ENCODE measurements at regions not wholly inside any gene's neighbourhood (a gene's known extent, or its start where the extent isn't known, plus 50 kb on each side); places are given as distances from the start of the nearest gene placed in this dataset.
A peak's percentile ranks its signal among the peaks of the same experiment; 100 is the strongest.

DNA sequence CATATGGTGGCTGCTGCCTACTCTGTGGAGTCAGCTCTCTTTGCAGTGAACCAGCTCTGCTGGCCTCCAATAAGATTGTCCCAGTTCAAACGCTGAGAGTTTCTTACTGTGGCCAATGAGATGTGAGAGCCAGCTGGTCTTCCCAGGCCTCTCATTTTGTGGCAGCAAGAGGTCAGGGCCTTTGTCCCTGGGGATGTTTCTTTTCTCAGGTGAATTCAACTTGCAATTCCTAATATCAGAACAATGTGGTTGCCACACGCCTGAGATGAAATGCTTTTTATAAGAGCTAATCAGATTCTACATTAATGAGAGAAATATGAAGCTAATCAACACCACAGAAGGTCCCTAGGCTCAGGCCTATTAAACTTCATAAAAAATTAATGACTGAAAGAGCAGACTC lies 660.1 kb upstream of the CAMK1G start:
- peak; percentile 29 for DNase-seq

DNA sequence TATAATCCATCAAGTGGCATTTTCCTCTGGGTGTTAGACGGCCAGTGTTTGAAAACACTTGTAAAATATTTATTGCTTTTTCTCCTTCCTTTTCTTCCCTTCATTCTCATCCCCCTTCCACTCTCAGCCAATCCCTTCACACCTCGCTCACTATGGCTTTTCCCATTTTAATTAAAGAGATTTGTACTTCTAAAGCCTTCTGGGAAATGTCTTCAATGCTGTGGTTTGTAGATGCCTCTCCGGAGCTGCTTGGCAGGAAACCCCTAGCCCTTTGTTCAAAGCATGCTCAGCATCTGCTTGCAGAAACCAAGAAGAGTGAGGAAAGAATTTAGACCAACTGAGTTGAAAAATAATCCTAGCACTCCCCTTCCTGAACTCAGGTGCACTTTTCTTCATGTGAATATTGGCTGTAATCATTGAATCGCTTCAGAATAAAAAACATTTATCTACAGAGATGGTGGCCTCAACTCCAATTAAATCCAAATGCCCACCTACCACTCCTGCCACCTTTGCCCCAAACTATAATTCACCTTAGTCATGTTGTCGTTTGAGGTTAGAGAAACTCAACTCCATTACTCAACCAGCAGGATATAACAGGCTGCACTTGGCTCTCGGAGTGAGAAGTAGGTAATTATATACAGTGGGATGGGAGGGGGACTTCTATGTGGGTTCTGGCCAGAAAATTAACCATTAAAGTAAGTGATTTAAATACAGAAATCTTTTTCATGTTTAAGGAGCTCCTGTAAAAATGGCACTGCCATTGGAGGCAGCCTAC lies 659.4 kb upstream of the CAMK1G start:
- no peak for DNase-seq

DNA sequence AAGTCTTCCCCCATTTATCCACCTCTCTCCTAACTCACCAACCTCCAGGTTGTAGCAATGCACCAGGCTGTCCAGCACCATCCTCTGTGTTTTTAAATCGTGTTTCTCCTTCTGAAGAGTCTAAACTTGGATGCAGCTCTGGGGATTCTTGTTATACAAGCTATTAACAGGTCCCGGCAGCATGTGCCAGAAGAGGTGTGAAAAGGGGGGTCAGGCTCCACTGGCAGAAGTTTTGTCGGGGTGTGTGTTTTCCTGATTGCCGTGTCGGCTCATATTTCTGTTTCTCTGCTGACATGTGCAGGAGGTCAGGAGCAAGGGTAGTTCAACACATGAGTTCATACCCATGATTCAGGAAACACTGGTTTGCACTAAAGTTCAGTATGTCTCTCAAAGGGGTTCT lies 658.6 kb upstream of the CAMK1G start:
- no peak for DNase-seq

DNA sequence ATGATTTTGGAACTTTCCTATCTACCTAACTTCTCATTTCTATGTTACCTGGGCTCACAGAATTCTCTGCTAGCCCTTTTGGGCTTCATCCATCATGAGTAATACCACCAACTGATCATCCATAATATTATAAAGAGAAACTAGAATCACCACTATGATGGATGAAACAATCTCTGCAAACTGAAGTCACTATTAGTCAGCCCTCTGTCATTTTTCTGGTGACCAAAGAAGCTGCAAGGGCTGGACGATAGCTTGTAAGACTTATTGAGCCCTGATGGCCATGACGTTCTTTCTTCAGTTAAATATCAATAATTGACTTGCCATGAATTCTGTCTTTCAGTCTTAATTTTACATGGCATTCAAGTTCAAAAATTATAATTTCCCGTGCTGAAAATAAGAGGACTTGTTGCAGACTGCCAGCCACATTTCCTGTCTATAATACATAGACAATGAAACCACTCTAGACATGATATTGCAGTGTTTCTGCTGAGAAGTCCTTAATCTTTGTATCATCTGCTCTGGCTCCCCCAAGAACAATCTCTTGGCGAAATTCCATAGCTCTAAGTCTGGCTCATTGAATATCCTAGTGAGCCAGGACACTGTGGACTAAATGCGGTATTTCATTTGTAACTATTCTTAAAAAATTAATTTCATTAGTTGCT lies 655.0 kb upstream of the CAMK1G start:
- DNase-seq: no peak

DNA sequence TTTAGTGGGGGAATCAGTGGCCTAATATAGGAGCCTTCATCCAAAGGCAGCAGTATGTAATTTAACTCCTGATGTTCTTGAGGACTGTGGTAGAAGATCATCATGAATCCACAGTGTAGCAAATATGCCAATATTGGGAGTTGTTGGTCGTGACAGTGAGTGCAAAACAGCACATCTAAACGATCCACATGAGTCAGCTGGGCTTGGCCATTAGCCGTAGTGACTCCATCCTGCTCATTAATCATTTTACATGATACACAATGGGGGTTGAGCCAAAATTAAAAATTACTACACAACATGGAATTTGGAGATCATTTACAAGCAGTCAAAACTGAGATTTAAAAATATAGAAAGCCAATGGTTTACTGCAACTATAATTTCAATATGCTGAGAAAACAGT lies 653.9 kb upstream of the CAMK1G start:
- DNase-seq: peak; percentile 87

DNA sequence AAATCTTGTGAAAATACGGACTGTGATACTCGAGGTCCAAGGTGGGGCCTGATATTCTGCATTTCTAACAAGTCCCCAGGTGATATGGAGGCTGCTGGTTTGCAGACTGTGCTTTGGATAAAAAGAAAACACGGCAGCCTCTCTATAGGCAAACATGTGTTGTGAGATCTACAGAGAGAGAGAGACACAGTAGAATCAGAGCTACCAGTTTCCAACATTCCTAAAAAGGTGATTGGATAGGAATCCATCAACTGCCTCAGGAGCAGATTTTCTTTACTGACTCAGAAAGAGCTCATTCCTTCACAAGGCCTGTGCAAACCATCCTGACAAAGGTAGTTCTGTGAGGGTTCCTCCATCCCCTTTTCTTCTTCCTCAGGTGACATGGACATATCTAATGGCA lies 651.6 kb upstream of the CAMK1G start:
- no peak for DNase-seq

DNA sequence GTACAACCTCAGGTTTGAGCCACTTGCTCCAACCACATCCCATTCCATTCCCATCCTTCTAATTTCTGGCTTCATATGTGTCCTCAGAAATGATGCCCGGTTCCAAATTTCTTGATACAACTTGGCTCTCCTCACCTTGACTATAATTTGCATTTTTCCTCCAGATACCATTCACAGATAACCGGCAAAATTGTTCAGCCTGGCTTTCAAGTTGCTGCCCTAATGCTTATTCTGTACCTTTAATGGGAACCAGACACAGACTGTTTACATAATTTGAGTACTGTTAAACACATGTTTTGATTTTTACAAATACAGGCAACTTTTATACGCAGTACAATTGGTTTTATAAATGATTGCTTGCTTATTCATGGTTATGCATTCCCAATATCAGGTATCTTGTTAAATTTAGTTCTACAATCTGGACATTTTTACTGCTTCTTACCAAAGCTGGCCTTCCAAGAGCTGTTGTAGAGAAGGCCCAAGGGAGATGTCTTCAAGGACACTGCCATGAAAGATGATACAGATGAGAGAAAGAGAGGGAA lies 649.5 kb upstream of the CAMK1G start:
- DNase-seq: no peak

DNA sequence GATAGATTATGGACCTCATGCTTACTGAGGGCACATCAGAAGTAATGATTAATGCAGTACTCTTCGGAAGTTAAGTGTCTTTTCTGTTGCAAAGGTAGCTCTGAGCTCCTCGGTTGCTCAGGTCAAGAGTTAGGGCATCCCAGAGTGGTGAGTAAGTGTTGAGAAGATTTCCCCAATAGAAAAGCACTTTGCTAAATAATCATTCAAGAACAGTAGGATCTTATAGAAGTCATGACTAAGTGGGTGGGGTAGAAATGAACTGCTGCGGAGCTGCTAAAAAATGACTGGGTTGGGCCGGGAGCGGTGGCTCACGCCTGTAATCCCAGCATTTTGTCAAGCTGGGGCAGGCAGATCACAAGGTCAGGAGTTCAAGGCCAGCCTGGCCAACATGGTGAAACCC lies 648.6 kb upstream of the CAMK1G start:
- DNase-seq: no peak

DNA sequence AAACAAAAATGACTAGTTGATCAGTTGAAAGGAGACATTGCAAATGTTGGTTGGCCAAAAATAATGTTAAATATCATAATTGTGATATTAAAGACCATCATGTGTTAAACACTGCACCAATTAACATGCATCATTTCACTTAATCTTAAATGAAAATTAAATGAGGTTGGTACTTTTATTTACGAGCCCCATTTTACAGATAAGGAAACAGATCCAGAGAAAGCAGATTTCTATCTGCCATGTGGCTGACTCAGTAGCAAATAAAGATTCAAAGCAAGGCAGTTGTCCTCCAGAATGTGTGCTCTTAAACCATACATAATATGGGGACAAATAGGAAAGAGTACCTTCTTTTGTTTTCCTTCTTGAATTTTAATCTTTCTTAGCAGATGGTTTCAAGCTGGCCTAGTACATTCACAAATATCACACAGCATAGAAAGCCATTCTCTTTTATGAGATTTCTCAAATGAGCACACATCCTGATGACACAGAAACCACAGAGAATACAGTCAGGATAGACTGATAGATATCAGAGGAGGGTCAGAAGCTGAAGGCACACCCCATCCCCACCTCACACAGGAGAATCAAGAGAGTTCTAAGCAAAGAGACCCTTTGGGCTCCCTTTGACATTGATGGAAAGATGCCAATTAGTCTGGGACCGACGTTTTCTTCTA lies 647.9 kb upstream of the CAMK1G start:
- no peak for DNase-seq

DNA sequence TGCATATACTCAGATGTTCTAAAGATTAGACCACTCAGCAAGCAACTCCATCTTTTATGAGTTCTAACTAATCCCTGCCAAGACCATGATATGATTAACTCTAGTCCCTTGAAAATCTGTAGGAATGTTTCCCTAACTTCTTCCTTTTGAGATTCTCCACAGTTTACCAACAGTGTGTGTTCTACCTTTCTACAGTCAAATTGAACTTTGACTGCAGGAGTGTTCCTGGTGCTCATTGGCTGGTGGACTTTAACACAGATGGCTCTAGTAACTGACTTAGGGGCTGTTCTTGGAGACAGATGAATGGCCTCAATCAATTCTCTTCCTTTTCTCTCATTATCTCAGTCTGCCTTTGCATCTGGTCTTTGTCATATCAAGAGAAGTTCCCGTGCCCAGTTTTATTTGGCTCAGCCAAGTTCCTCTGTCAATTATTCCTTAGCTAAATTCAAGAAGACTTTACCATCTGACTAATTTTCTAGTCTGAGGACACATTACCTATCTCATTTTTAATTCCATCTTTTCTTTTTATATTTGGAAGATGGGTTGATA lies 643.9 kb upstream of the CAMK1G start:
- no peak for DNase-seq

DNA sequence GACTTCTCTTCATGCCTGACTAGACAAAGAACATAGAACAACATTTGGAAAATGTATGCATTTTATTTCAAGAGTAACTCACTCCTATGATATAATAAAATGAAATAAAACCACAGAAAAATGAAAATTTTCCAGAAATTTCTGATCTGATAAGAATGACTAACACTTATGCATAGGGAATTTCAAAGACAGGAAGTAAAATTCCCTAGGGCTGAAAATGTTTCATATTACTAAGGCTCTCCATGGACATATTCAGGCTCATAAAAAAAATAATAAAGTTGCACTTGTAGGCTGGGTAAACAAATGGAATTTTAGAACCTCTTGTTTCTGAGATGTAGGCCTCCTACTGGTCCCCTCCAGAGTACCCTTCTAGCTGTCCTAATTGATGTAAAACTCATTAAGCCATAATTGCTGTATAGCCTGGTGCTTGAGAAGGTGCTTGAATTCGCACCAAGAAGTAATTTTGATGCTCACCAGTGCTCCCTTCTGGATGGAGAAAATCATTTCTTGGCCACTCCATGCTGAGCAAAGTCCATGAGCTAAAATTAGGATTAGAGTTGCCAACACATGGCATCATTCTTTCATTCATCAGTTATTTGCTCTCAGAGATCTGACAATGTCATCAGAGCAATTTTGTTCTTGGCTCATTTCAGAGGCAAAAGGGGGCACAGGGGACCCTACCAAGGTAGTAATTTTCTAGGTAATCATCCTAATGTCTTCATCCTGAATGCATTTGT lies 641.0 kb upstream of the CAMK1G start:
- DNase-seq: peak; percentile 49

DNA sequence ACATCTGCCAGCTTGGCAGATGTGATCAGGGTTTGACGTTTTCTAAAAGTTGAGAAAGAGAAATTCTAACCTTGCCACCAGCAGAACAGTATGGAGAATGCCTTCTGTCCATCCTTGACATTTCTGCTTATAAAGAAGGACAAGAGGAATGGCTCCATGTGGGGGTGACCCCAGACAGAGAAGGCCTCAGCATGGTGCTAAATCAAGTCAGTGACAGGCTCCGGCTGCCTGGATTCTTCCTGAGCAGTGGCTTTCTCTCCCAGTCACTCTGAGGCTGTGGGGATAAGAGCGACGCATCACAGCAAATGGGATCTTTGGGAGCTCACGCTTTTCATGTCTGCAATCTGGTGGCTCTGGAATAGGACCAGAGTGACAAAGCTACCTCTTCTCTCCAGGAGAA lies 640.2 kb upstream of the CAMK1G start:
- DNase-seq: no peak

DNA sequence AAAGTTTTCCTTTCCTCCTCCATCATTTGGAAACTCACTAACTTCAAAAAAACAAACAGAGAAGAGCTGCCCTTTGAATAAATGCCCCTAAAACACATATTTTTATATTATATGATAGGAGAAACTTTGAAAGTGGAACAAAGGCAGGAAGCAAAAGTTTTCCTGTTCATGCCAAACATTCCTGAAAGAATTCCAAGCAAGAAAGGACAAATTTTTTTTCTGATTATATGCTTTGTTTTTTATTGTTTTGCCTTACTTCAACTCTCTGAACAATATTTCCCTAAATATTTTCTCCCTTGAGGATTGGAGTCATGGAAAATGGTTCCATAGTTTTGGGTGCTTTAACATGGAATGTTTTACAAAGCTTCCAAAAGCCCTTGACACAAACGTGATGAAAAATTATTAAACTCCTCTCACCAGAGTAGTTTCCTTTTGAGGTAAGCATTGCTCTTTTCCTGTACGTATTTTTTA lies 638.5 kb upstream of the CAMK1G start:
- no peak for DNase-seq

DNA sequence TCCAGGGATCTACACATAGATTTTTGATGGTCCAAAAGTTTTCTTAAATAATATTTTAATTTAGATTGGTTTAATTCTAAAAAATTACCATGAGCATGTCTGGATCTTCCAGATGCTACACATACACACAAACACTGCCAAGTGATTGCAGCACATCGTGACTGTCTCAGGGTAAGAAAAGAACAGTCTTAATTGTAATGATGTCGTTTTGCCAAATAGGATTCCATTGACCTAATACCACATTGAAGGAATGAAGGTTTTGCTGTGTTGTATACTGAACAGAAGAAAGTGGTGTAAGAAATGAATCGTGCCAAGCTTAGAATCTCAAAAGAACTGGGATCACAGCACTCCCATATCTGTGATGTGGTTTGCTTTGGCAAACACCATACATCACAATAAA lies 633.3 kb upstream of the CAMK1G start:
- DNase-seq: no peak

DNA sequence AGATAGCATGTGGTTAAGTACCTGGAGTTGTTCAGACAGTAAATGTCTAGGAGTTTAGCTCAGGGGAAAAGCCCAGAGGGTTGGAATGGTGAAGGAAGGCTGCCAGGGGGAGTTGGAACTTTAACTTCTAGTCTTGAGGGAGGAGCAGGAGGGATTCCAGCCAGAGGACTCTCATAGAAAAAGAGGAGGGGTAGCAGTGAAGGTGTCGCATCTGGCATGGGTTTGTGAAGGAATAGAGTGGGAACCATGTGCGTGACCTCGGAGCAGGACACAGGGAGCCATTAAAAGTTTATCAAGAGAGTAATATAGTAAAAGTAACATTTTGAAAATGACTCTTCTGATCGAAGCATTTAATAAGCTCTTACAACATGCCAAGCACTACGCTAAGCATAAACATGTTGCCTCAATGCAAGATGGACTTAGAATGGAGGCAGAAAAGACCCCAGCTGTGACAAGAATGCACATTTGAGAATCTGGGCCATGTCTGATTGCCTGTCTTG lies 632.4 kb upstream of the CAMK1G start:
- no peak for DNase-seq

DNA sequence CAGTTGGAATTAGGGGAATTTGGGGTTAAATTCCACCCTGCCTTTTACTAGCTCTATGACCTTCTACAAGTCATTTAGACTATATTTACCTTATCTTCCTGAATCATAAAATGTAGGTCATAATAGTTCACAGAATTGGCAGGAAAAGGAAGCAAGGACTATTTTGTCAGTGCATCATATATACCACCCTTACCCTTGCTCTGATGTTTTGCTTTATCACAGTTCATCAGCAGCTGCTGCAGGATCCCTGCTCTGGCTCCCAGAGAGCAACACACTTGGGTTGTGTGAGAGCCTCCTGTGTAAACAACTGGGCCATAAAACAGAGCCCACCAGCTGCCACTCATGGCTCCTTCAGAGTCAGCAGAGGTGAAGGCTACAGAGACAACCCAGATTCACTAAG lies 631.6 kb upstream of the CAMK1G start:
- DNase-seq: no peak

DNA sequence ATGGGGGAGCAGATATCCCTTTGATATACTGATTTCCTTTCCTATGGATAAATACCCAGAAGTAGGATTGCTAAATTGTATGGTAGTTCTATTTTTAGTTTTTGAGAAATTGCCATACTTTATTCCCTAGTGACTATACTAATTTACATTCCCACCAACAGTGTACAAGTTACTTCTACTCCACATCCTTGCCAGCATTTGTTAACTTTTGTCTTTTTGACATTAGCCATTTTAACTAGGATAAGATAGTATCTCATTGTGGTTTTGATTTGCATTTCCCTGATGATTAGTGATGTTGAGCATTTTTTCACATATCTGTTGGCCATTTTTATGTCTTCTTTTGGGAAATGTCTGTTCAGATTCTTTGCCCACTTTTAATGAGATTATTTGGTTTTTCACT lies 620.6 kb upstream of the CAMK1G start:
- DNase-seq: peak; percentile 27

DNA sequence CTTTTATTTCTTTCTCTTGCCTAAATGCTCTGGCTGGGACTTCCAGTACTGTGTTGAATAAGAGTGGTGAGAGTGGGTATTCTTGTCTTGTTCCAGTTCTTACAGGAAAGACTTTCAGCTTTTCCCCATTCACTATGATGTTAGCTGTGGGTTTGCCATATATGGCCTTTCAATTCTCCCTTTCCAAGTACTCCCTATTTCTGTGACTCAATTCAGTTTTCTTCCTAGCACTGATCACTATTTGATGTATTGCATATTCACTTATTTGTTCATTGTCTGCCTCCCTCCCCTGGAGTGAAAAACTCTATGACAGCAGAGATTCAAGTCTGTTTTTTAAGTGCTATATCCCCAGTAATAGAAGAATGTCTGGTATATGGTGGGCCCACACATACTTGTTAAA lies 618.2 kb upstream of the CAMK1G start:
- DNase-seq: no peak

DNA sequence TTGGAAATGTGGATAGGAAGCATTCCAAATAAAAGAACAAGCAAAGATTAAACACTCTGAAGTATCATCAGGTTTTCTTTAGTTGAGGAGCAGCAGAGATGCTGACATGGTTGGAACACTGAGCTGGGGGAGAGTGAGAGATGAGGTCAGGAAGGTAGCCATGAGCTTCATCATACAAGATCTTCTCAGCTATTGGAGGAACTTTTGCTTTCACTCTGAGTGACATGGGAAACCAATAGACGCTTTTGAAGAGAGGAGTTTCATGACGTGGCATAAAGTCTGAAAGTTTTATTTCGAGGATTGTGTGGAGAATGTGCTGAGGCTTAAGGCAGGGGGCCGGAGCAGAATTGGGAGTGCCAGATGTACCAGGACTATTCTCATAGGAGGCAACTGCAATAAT lies 616.2 kb upstream of the CAMK1G start:
- DNase-seq: no peak

DNA sequence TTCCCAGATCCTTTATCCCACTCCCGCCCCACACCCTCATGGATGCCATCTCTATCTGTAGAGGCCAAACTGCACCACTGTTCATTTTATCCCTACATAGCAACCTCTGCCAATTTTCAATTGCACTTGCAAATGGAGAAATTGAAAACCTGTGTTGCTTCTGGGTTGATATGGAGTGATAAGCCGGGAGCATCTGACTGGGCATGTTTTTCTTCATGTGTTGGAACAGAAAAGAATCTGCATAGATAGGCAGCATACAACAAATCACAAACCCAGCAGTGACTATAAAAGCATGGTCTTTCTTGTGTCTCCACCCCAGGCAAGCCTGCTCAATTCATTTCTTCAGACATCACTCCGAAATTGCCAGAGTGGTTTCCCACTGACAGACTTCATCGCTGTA lies 608.8 kb upstream of the CAMK1G start:
- no peak for DNase-seq

DNA sequence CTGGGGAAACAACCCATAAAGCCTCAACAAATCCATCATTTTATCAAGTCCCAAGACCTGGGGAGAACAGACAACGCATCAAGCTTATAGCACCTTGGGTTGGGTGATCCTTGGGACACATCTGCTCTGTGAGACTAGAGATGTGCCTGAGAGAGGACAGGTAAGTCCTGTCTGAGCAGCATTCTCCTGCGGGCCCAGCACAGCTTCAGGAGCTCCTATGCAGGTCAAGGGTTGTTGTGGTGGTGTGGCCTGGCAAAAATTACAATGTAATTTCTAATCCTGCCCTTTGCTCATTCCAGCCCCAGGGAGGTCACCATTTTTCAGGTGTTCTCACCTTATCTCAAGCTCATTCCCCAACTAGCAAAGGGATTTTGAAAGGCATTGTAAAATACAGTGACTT lies 608.1 kb upstream of the CAMK1G start:
- no peak for DNase-seq

DNA sequence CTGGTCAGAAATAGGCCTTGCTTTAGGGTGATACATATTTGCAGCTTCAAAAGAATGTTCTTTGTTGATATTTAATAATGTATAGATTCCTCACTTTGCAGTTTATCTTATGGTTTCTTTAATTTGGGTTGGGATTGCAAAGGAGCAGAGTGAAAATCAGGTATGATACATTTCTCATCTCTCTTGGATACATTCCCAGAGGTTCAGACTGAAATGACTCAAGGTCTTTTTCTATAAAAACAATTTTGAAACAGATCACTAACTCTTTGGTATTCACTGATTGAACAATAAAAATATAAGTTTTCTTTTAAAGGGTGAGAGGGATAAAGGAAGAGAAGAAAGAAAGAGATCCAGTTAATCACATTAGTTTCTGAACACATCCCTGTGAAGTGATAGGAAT lies 606.5 kb upstream of the CAMK1G start:
- peak; percentile 49 for DNase-seq
